A549 (cell line): ENCODE measurements at regions not wholly inside any gene's neighbourhood (a gene's known extent, or its start where the extent isn't known, plus 50 kb on each side); places are given as distances from the start of the nearest gene placed in this dataset.

Experiments
- POLR2A ChIP-seq: IDR thresholded peaks from 2 replicates; pipeline ENCODE4 v1.6.1; 2012; ENCODE audit warnings: mild to moderate bottlenecking, low read length
- SMC3 ChIP-seq: fragments of >200 bp; sonication (Bioruptor Twin); formaldehyde crosslinking; IDR thresholded peaks from 3 replicates; pipeline ENCODE4 v1.6.1; 2018; ENCODE audit warnings: inconsistent platforms
- TF ChIP-seq, protein P1 (sequence below): fragments of >200 bp; sonication (Bioruptor Twin); formaldehyde crosslinking; IDR thresholded peaks from 3 replicates; pipeline ENCODE4 v1.5.1; 2016
- TF ChIP-seq, protein P2 (sequence below): fragments of 450-650 bp; IDR thresholded peaks from 2 replicates; pipeline ENCODE4 v1.6.1; 2014; ENCODE audit warnings: antibody characterized with exemption

DNA sequence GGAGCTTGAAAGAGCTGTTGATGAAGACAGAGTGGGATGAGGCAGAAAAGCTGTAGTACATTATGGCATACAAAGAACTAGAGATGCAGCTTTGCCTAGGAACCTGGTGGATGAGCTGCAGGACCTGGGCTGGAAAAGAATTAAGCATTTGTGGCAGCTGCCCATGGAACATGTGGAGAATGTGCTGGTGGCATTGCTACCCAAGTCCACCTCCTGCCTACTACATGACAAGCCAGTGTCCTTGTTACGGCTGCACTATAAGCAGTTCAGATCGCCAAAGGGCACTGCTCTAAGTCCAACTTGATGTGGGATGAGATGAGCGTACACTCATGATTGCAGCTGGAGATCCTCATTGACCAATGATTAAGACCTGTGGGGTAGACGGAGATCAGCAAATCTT lies 81.1 kb upstream of the ADPGK start:
- TF ChIP-seq, protein P1, sequence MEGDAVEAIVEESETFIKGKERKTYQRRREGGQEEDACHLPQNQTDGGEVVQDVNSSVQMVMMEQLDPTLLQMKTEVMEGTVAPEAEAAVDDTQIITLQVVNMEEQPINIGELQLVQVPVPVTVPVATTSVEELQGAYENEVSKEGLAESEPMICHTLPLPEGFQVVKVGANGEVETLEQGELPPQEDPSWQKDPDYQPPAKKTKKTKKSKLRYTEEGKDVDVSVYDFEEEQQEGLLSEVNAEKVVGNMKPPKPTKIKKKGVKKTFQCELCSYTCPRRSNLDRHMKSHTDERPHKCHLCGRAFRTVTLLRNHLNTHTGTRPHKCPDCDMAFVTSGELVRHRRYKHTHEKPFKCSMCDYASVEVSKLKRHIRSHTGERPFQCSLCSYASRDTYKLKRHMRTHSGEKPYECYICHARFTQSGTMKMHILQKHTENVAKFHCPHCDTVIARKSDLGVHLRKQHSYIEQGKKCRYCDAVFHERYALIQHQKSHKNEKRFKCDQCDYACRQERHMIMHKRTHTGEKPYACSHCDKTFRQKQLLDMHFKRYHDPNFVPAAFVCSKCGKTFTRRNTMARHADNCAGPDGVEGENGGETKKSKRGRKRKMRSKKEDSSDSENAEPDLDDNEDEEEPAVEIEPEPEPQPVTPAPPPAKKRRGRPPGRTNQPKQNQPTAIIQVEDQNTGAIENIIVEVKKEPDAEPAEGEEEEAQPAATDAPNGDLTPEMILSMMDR: no peak
- TF ChIP-seq POLR2A (no peak), SMC3 (no peak)
- TF ChIP-seq, protein P2, sequence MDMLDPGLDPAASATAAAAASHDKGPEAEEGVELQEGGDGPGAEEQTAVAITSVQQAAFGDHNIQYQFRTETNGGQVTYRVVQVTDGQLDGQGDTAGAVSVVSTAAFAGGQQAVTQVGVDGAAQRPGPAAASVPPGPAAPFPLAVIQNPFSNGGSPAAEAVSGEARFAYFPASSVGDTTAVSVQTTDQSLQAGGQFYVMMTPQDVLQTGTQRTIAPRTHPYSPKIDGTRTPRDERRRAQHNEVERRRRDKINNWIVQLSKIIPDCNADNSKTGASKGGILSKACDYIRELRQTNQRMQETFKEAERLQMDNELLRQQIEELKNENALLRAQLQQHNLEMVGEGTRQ: no peak
